Activated CD4-positive, alpha-beta T cell treated with anti-CD3 and anti-CD28 coated beads for 4 hours (primary cell): ENCODE measurements at regions not wholly inside any gene's neighbourhood (a gene's known extent, or its start where the extent isn't known, plus 50 kb on each side); places are given as distances from the start of the nearest gene placed in this dataset.
"Not testable (repeated sequence)": the region's sequence is repeated elsewhere in the genome, so short reads cannot be mapped to it uniquely, and the experiment has no call there.

ENCODE experiments used
- DNase-seq, 2 donors: peaks; one replicate each; pipeline ENCODE4 v3.0.0-alpha.2; 2020

- DNase-seq = no peak
These were observed 168.5 kb upstream of the FER start for GRCh38 chr5:108579236-108579635.

DNA sequence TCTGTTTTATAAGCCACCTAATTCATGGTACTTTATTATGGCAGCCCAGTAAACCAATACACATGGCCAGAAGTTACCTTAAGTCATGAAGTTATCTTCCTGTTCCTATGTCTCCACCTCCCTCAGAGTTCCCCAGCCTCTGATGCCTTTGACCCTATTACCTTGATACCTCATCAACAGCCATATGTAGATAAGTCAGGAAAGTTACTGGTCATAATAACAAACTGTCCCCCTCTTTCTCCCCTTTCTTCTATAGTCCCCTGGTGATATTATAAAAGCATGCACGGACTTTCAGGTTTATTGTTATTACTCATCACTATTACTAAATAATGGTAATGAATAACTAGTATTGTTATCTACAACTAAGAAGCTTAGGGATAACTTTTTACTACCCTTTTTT is 168.9 kb upstream of the FER start:
- no peak for DNase-seq

- no peak for DNase-seq
These were observed 180.3 kb upstream of the FER start for GRCh38 chr5:108567429-108567828.

DNA sequence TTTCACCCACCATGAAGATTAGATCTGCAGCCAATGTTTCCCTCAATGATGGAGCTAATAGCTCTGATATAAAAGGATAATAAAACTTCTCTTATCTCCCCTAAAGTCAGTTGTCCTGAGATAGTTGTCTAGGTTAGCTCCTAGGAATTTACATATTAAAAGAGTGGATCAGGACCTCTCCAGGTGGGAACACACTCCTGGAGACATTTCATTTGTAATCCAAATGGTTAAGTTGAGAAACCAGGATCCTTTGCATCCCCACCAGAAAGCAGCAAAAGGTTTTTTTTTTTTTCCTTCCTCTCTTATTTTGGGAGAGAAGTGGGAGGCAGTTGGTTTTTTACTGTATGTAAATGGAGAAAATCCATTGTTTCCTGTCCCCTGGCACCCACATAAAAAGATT is 182.5 kb upstream of the FBXL17 start:
- DNase-seq = no peak

GRCh38 chr5:108562205-108562454 is 180.2 kb upstream of the FBXL17 start:
- no peak for DNase-seq

DNA sequence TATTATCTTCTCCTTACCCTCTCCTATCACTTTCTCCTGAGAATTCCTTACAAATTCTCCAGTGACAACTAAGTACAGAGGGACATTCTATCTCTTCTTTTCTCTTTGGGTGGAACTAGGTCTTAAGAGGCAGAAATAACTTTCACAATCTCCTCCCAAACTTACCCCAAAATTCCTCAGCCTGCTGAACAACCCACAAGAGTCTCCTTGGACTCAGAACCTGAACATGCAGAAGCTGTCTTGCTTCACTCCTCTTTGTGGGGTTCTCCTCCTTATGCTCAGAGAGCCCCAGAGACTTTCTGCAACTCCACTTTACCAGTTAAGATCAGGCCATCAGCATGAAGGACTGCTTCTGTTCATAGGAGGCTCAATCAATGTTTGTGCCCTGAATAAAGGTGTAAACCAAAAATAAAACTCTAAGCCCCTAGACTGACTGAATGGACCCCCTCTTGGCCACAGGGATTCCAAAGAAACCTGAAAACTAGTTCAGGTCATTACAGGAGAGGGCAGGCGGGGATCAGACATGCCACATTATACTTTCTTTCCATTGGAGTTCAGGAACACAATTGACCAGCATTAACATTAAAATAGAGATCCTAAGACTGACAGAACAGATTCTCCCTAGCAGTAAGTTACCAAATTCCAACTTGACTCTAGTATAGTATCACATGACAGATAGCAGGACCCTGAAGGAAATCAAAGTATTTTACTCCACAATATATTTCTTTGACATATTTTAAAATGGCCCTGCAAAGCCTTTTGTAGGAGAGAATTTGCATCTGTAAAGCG is 179.7 kb upstream of the FBXL17 start:
- DNase-seq = no peak

- DNase-seq = no peak
These were observed 178.7 kb upstream of the FBXL17 start for GRCh38 chr5:108560581-108560980.

GRCh38 chr5:108560166-108560565 is 178.3 kb upstream of the FBXL17 start:
- DNase-seq = no peak

- DNase-seq = not testable (repeated sequence)
These were observed 176.9 kb upstream of the FBXL17 start for GRCh38 chr5:108558840-108559239.

- not testable (repeated sequence) for DNase-seq
These were observed 176.2 kb upstream of the FBXL17 start for GRCh38 chr5:108558142-108558541.

GRCh38 chr5:108557686-108558085 is 175.8 kb upstream of the FBXL17 start:
- no peak for DNase-seq

DNA sequence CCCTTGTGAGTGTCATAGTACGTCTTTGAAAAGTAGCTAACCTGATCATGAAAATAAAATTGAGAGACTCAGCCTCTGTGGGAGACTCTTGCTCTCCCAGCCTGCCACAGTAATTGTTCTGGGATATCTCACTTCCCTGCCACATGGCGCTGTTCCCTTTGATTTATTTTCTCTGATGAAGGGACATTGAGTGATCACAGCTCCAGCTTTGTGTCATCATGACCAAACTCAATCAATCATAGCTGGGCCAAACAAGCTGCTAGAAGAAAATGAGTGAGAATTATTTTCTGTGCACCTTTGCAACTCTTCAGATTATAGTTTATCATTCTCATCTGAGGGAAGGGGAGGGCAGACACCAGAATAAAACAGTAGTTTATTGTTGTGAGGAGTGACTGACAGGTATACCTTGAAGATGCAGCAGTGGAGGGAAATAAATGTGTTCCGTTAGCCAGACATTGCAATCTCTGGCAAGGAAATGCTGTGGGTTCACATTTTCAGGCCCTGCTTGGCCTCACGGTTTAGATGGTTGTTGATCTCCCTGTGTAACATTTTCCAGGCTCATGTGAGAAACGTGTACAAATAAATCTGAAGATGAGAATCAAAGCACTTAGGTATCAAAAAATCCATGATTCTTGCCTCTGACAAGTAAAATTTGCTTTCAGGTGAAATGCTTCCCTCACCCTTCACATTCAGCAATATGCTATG is 174.7 kb upstream of the FBXL17 start:
- DNase-seq = no peak

DNA sequence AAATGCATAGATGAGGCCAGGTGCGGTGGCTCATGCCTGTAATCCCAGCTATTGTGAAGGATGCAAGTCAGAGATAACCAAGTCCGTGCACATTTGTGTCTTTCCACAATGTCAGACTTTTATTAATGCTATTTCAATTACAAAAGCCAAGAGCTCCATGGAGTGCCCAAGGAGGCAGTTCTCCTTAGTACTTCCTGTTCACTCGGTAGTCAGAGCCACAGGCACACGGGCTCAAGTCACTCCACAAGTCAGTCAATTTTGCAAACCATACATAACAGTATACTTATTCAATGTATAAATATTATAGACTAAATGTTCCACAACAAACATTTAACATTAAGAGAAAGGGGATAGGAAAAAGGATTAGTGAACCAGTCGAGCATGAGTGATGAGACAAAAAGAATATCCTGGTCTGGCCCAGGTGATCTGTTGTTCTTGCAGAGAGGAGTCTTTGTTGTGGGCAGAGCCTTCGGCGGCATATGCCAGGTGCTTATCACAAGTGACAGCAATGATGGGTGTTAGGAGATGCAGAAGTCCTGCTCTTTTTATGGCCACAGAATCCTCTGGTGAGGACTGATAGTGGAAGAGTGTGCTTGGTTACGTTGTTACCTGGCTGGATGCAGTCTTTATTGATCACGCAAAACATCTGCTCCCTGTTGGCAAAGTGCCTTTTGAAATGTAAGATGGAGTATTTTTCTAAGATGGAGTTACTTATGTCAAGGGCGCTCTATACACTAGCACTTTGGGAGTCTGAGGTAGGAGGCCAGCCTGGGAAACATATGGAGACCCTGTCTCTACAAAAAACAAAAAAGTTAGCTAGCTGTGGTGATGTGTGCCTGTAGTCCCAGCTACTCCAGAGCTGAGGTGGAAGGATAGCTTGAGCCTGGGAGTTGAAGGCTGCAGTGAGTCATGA is 167.0 kb upstream of the FBXL17 start:
- no peak for DNase-seq

DNA sequence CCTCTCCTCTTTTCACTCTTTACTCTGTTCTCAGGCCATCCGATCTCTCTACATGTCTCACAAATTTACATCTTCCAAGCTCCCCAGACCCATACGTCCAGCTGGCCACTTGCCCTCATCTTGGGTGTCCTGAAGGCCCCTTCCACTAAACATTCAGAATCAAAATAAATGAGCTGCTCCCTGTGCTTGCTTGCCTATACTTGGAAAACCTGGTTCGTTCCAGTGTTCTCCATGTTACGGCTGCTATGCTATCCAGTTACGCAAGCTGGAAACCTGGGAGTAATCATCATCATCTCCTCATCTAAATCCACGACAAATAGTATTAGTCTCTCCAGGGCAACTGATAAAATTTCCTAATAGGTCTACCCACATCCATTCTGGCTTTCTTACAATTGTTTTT is 165.0 kb upstream of the FBXL17 start:
- no peak for DNase-seq

GRCh38 chr5:108545301-108545700 is 163.4 kb upstream of the FBXL17 start:
- no peak for DNase-seq

GRCh38 chr5:108543486-108543885 is 161.6 kb upstream of the FBXL17 start:
- DNase-seq = no peak

DNA sequence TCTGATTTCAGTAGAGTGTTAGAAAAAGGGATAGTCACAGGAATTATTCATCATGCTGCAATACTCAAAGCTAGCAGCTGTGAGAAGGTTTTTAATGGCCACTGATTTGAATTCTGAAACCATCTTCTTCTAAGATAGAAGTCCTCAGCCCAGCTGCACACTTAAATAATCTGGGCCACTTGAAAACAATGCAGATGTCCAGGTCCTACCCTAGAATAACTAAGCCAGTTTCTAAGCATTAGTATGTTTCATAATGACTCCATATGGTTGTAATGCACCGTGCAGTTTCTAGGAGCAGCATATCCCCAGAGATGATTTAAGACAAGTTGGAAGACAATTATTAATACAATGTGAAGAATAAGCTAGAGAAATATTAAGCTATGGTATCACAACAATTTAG is 159.9 kb upstream of the FBXL17 start:
- no peak for DNase-seq

DNA sequence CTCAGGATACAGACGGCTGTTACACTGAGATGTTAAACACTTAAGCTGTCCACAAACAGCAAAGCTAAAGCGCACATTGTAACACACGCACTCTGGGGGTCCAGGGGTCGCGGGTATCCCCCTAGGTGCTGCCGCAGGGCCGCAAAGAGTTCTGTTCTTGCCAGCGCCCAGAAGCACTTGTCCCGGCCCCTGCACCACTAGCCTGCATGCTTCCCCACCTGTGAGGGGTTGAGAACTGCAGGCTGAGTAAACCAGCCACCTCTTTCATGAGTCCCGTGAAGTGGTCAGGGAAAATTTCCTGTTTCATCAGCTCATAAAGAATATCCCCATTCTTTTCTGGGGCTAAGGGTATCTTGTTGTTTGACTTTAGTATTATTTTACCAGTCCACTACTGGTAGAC is 154.4 kb upstream of the FBXL17 start:
- DNase-seq = no peak

DNA sequence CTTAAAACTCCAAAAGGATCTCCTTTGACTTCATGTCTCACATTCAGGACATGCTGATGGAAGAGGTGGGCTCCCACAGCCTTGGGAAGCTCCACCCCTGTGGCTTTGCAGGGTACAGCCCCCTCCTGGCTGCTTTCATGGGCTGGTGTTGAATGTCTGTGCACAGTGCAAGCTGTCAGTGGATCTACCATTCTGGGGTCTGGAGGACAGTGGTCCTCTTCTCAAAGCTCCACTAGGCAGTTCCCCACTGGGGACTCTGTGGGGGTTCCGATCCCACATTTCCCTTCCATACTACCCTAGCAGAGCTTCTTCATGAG is 150.2 kb upstream of the FBXL17 start:
- DNase-seq = not testable (repeated sequence)

DNA sequence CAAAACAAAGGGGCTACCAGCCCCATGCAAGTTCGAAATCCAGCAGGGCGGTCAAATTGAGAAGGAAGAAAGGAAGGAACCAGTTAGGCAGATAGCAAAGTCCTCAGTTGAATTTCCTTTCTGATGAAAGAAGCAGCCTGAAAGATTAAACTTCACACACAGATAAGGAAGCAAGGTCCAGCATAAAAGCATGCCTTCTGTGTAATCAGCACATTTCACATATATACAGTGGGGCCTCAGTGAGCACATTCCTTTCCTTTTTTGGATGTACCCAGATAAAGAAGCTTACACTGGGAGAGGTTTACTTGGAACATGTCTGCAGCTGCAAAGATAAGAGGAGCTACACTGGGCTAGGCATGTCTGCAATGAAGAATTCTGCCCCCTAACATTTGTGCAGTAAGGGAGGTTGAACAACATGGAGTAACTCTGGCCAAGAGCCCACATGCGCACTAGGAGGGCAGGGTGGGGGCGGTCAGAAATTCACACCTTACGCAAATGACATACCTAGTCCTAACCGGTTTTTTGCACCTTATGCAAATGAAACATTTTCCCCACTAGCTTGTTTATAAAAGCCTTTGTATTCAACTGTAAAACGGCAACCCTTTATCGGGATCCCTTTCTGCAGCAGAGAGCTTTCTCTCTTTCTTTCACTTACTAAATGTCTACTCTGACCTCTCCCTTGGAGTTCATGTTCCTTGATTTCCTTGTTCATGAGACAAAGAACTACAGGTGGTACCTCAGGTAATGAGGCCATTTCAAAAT is 149.7 kb upstream of the FBXL17 start:
- DNase-seq = no peak

- no peak for DNase-seq
These were observed 148.8 kb upstream of the FBXL17 start for GRCh38 chr5:108530706-108531105.

DNA sequence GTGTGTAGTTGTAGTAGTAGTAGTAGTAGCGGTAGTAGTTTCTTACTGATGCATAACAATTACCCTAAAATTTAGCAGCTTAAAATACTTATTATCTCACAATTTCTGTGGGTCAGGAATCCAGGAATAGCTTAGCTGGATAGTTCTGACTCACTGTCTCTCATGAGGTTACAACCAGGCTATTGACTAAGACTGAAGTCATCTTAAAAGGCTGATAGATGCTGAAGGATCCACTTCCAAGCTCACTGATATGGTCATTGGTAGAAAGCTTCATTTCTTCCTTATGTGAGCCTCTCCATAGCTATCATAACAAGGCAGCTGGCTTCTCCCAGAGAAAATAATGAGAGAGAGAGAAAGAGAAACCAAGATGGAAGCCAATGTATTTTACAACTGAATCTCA is 147.5 kb upstream of the FBXL17 start:
- no peak for DNase-seq

DNA sequence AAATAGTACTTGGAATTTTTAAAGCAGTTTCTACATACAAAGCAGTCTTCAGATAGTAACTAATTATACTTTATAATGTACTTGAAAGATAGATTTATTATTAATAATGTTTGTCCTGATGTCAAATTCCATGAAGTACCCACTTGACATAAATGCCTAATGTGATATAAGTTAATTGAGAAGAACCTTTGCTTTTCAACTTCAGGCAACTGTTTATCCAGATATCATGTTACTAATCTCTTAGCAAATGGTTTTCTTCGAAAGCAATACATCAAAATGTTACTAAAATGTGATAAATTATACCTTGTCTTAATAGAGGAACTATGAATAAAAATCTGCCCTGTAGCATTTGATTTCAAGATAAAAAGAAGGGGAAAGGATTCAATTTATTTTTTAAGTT is 146.8 kb upstream of the FBXL17 start:
- no peak for DNase-seq
